Mammary epithelial cell (primary cell): ENCODE measurements at regions not wholly inside any gene's neighbourhood (a gene's known extent, or its start where the extent isn't known, plus 50 kb on each side); places are given as distances from the start of the nearest gene placed in this dataset.

ENCODE experiments used
- CTCF ChIP-seq, 2 donors: IDR thresholded peaks in 1 of 2; conservative IDR thresholded peaks in 1 of 2; 2 replicates each; pipeline ENCODE4 v1.5.1; 2011 to 2012; ENCODE audit warnings: inconsistent platforms in 2 of 2, low read length in 2 of 2, mild to moderate bottlenecking in 2 of 2, control low read depth in 1 of 2, low read depth in 1 of 2; ENCODE audit not compliant: insufficient read depth in 1 of 2; ENCODE audit errors: extremely low read depth in 1 of 2
- EZH2 ChIP-seq: IDR thresholded peaks from 2 replicates; pipeline ENCODE4 v1.6.1; 2012; ENCODE audit warnings: low read length, inconsistent platforms, borderline replicate concordance

DNA sequence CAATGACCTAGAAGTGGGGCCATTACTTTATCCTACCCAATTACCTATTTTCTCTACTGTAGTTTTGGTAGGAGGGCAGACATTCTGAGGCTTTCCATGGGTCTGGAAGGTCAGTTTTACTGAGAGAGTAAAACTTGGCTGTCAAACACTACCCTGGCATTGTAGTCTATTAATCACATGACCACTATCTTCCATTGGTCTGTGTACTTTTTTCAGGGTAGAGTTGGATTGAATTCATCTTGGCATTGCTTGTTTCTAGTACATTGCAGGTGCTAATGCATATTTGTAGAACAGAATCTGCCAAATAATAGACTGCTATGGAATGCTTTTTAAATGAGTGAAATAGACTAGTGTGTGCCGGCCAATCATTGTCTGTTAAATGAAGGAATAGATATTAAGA, 271.9 kb downstream of the STIM2 start:
- no peak for TF ChIP-seq CTCF (conservative IDR thresholded peaks at IDR 0.05 in 1 of 2, IDR thresholded peaks at IDR 0.05 in 1 of 2; ENCODE audit: extremely low read depth in 1 of 2, insufficient read depth in 1 of 2, low read depth in 1 of 2, low read length in 2 of 2)
- TF ChIP-seq EZH2: no peak
